ENCODE measurements at regions not wholly inside any gene's neighbourhood (a gene's known extent, or its start where the extent isn't known, plus 50 kb on each side); places are given as distances from the start of the nearest gene placed in this dataset.

- H3K9me3 Mint-ChIP-seq (ENCODE audit: insufficient read depth): no peaks in the 10 kb centered on the region
- no peak for TF ChIP-seq CTCF (IDR thresholded peaks at IDR 0.05)
- no peak for TF ChIP-seq EZH2 (IDR thresholded peaks at IDR 0.05; ENCODE audit: borderline replicate concordance, insufficient read depth, low read depth, low read length, poor library complexity, severe bottlenecking)
- H3K4me3 ChIP-seq (ENCODE audit: control extremely low read depth in 1 of 5, extremely low read depth in 1 of 5, insufficient read depth in 1 of 5, low read depth in 2 of 5, low read length in 4 of 5): no peak overlapping the region
- no peak overlapping the region for H3K4me2 ChIP-seq (replicated peaks; ENCODE audit: low read depth, low read length, poor library complexity, severe bottlenecking)
- no peaks in the 10 kb centered on the region for H3K4me1 Mint-ChIP-seq
- no peaks in the 10 kb centered on the region for H3K36me3 ChIP-seq (replicated peaks in 1 of 2; ENCODE audit: control extremely low read depth in 1 of 2, control insufficient read depth in 1 of 2, extremely low read depth in 1 of 2, insufficient read depth in 2 of 2, low read length in 1 of 2)
- H3K9me3 ChIP-seq (ENCODE audit: control extremely low read depth in 1 of 3, control insufficient read depth in 2 of 3, insufficient read depth in 1 of 3, low read length in 2 of 3): no peaks in the 10 kb centered on the region
- no peak overlapping the region for H3K9ac ChIP-seq (ENCODE audit: low read length)
- peaks cover 4% of the 10 kb centered on the region for H3K27me3 Mint-ChIP-seq
- H3K4me1 ChIP-seq (ENCODE audit: control insufficient read depth in 2 of 2, insufficient read depth in 2 of 2, low read length in 2 of 2): no peaks in the 10 kb centered on the region
- no peaks in the 10 kb centered on the region for H3K79me2 ChIP-seq (ENCODE audit: control insufficient read depth, insufficient read depth, low read length)
- POLR2A ChIA-PET: no interaction called here
- no peak overlapping the region for H3K27ac Mint-ChIP-seq
- CTCF ChIA-PET: no interaction called here
- H4K20me1 ChIP-seq (ENCODE audit: control insufficient read depth, insufficient read depth, low read length, poor library complexity, severe bottlenecking): no peaks in the 10 kb centered on the region
- ATAC-seq (ENCODE audit: low read depth) (no peak), DNase-seq (no peak)
- H2AFZ ChIP-seq (ENCODE audit: insufficient read depth, low read depth, low read length, poor library complexity, severe bottlenecking): no peak overlapping the region
- intact Hi-C loops (cut with micrococcal nuclease): no loop called here
- no peak overlapping the region for H3K4me3 Mint-ChIP-seq
- 44% methylated on average over 1 of the region's 3 CpGs for WGBS (ENCODE audit: insufficient coverage)
- H3K27ac ChIP-seq (ENCODE audit: low read length in 2 of 2): no peak overlapping the region
- no peaks in the 10 kb centered on the region for H3K27me3 ChIP-seq (replicated peaks in 1 of 4; ENCODE audit: control extremely low read depth in 1 of 4, control insufficient read depth in 3 of 4, insufficient read depth in 4 of 4, low read length in 3 of 4)
Measured at GRCh38 chr5:86795659-86796058, 177.9 kb downstream of the COX7C start.

- Histone ChIP-seq H3K9me3 (ENCODE audit: control extremely low read depth in 1 of 3, control insufficient read depth in 2 of 3, insufficient read depth in 1 of 3, low read length in 2 of 3) (no peaks in the 10 kb centered on the region), H3K4me3 (ENCODE audit: control extremely low read depth in 1 of 5, extremely low read depth in 1 of 5, insufficient read depth in 1 of 5, low read depth in 2 of 5, low read length in 4 of 5) (no peak overlapping the region), H3K4me2 (replicated peaks; ENCODE audit: low read depth, low read length, poor library complexity, severe bottlenecking) (no peak overlapping the region), H2AFZ (ENCODE audit: insufficient read depth, low read depth, low read length, poor library complexity, severe bottlenecking) (no peak overlapping the region), H3K79me2 (ENCODE audit: control insufficient read depth, insufficient read depth, low read length) (no peaks in the 10 kb centered on the region), H3K4me1 (ENCODE audit: control insufficient read depth in 2 of 2, insufficient read depth in 2 of 2, low read length in 2 of 2) (no peaks in the 10 kb centered on the region), H3K36me3 (replicated peaks in 1 of 2; ENCODE audit: control extremely low read depth in 1 of 2, control insufficient read depth in 1 of 2, extremely low read depth in 1 of 2, insufficient read depth in 2 of 2, low read length in 1 of 2) (no peaks in the 10 kb centered on the region), H3K27ac (ENCODE audit: low read length in 2 of 2) (no peak overlapping the region), H3K9ac (ENCODE audit: low read length) (no peak overlapping the region), H4K20me1 (ENCODE audit: control insufficient read depth, insufficient read depth, low read length, poor library complexity, severe bottlenecking) (no peaks in the 10 kb centered on the region), H3K27me3 (replicated peaks in 1 of 4; ENCODE audit: control extremely low read depth in 1 of 4, control insufficient read depth in 3 of 4, insufficient read depth in 4 of 4, low read length in 3 of 4) (no peaks in the 10 kb centered on the region)
- Mint-ChIP-seq H3K4me3 (no peak overlapping the region), H3K4me1 (no peaks in the 10 kb centered on the region), H3K27me3 (peaks cover 4% of the 10 kb centered on the region), H3K9me3 (ENCODE audit: insufficient read depth) (no peaks in the 10 kb centered on the region), H3K27ac (no peak overlapping the region)
- ChIA-PET CTCF (no interaction called here), POLR2A (no interaction called here)
- intact Hi-C loops (cut with micrococcal nuclease): no loop called here
- ATAC-seq (ENCODE audit: low read depth) (no peak), DNase-seq (no peak)
- TF ChIP-seq CTCF (IDR thresholded peaks at IDR 0.05) (no peak), EZH2 (IDR thresholded peaks at IDR 0.05; ENCODE audit: borderline replicate concordance, insufficient read depth, low read depth, low read length, poor library complexity, severe bottlenecking) (no peak)
Measured at GRCh38 chr5:86797677-86798076, 179.9 kb downstream of the COX7C start.

Data from B cell (primary cell).